IMR-90 (cell line): ENCODE measurements at regions not wholly inside any gene's neighbourhood (a gene's known extent, or its start where the extent isn't known, plus 50 kb on each side); places are given as distances from the start of the nearest gene placed in this dataset.

Source experiments
- ATAC-seq: fragments of 200-7000 bp; cut with Tn5 transposase; 2 replicates; pipeline ENCODE4 v1.9.1; 2020; ENCODE audit warnings: low read depth, mild to moderate bottlenecking, moderate library complexity
- BruUV-seq: library from RNA; stranded (reverse); fragments of 400-500 nt; replicated peaks from 2 replicates; lab custom pipeline; 2021; lab: Mats Ljungman, UMichigan
- CTCF ChIA-PET: fragments of 300-600 bp; formaldehyde crosslinking; extraction: SDS; loops from one replicate; lab custom pipeline; 2021; ENCODE audit warnings: antibody characterized with exemption; lab: Yijun Ruan, JAX
- POLR2A ChIA-PET: fragments of 300-600 bp; sonication (Branson Sonifier 250); formaldehyde crosslinking; loops from one replicate; lab custom pipeline; 2022; ENCODE audit warnings: antibody characterized with exemption; ENCODE audit not compliant: unreplicated experiment; lab: Charles Lee
- DNase-seq: peaks from one replicate; pipeline ENCODE4 v3.0.0; 2013
- H2AFZ ChIP-seq: replicated peaks from 2 replicates; pipeline ENCODE3; 2013; ENCODE audit warnings: low read length, mild to moderate bottlenecking; ENCODE audit not compliant: poor library complexity
- H2AK5ac ChIP-seq: 2 replicates; pipeline ENCODE4 v1.6.1; 2013; ENCODE audit warnings: low read depth, low read length, inconsistent platforms
- H2AK9ac ChIP-seq: replicated peaks from 2 replicates; pipeline ENCODE3; 2013; ENCODE audit warnings: mild to moderate bottlenecking, low read depth, low read length, moderate library complexity; ENCODE audit not compliant: poor library complexity
- H2BK120ac ChIP-seq: 2 replicates; pipeline ENCODE4 v1.6.1; 2013; ENCODE audit warnings: low read depth, low read length, inconsistent platforms
- H2BK15ac ChIP-seq: 3 replicates; pipeline ENCODE4 v1.6.1; 2013; ENCODE audit warnings: low read depth, low read length, inconsistent platforms
- H2BK20ac ChIP-seq: 2 replicates; pipeline ENCODE4 v1.6.1; 2013; ENCODE audit warnings: low read depth, mild to moderate bottlenecking, inconsistent platforms, low read length, moderate library complexity
- H2BK5ac ChIP-seq: 2 replicates; pipeline ENCODE4 v1.6.1; 2013; ENCODE audit warnings: mild to moderate bottlenecking, low read depth, low read length, inconsistent platforms; ENCODE audit not compliant: poor library complexity, severe bottlenecking
- H3K14ac ChIP-seq: replicated peaks from 2 replicates; pipeline ENCODE4 v1.6.1; 2013; ENCODE audit warnings: low read depth, low read length, inconsistent platforms
- H3K18ac ChIP-seq: 2 replicates; pipeline ENCODE4 v1.6.1; 2013; ENCODE audit warnings: low read depth, low read length, control low read depth
- H3K23ac ChIP-seq: 2 replicates; pipeline ENCODE4 v1.6.1; 2013; ENCODE audit warnings: low read depth, low read length, inconsistent platforms
- H3K27ac ChIP-seq: 2 replicates; pipeline ENCODE4 v1.5.1; 2013; ENCODE audit warnings: mild to moderate bottlenecking, control low read depth, low read length; ENCODE audit not compliant: insufficient read depth
- H3K27me3 ChIP-seq: 2 replicates; pipeline ENCODE4 v1.6.1; 2013; ENCODE audit warnings: low read length; ENCODE audit not compliant: control insufficient read depth, insufficient read depth
- H3K36me3 ChIP-seq: 2 replicates; pipeline ENCODE4 v1.6.1; 2013; ENCODE audit warnings: low read length, mixed read lengths; ENCODE audit not compliant: control insufficient read depth, insufficient read depth
- H3K4ac ChIP-seq: 2 replicates; pipeline ENCODE4 v1.6.1; 2013; ENCODE audit warnings: low read depth, low read length, inconsistent platforms
- H3K4me1 ChIP-seq: 2 replicates; pipeline ENCODE4 v1.6.1; 2013; ENCODE audit warnings: low read length, mixed read lengths; ENCODE audit not compliant: control insufficient read depth, insufficient read depth
- H3K4me2 ChIP-seq: 2 replicates; pipeline ENCODE4 v1.6.1; 2013; ENCODE audit warnings: low read depth, mild to moderate bottlenecking, control low read depth, low read length, moderate library complexity
- H3K4me3 ChIP-seq: 2 replicates; pipeline ENCODE4 v1.5.1; 2013; ENCODE audit warnings: low read depth, mild to moderate bottlenecking, control low read depth, low read length, moderate library complexity; ENCODE audit not compliant: insufficient read depth
- H3K56ac ChIP-seq: 2 replicates; pipeline ENCODE4 v1.6.1; 2013; ENCODE audit warnings: low read length, inconsistent platforms; ENCODE audit not compliant: insufficient read depth; ENCODE audit errors: extremely low read depth
- H3K79me1 ChIP-seq, 2 experiments: 2 replicates each; pipeline ENCODE4 v1.6.1; 2013; ENCODE audit warnings: low read length in 2 of 2, inconsistent platforms in 1 of 2, low read depth in 1 of 2
- H3K9ac ChIP-seq: 2 replicates; pipeline ENCODE4 v1.6.1; 2013; ENCODE audit warnings: low read depth, low read length, control low read depth
- H3K9me1 ChIP-seq: 2 replicates; pipeline ENCODE4 v1.6.1; 2013; ENCODE audit warnings: low read length, inconsistent platforms; ENCODE audit not compliant: insufficient read depth
- H3K9me3 ChIP-seq: 2 replicates; pipeline ENCODE4 v1.6.1; 2013; ENCODE audit warnings: low read length; ENCODE audit not compliant: control insufficient read depth, insufficient read depth
- H4K20me1 ChIP-seq: 2 replicates; pipeline ENCODE4 v1.6.1; 2013; ENCODE audit warnings: low read length, inconsistent platforms; ENCODE audit not compliant: insufficient read depth
- H4K5ac ChIP-seq: 2 replicates; pipeline ENCODE4 v1.6.1; 2013; ENCODE audit warnings: mild to moderate bottlenecking, low read depth, low read length, control low read depth
- H4K8ac ChIP-seq, 2 experiments: 2 replicates each; pipeline ENCODE4 v1.6.1; 2013; ENCODE audit warnings: low read depth in 2 of 2, low read length in 2 of 2, control low read depth in 1 of 2, inconsistent platforms in 1 of 2
- H4K91ac ChIP-seq: 2 replicates; pipeline ENCODE4 v1.6.1; 2013; ENCODE audit warnings: low read depth, low read length, inconsistent platforms; ENCODE audit not compliant: insufficient read depth
- FOS ChIP-seq: fragments of 150-350 bp; IDR thresholded peaks from 2 replicates; pipeline ENCODE4 v1.6.1; 2016; ENCODE audit warnings: low read depth, low read length
- MXI1 ChIP-seq: IDR thresholded peaks from 2 replicates; pipeline ENCODE4 v1.6.1; 2012; ENCODE audit warnings: low read depth, mild to moderate bottlenecking, low read length, moderate library complexity, borderline replicate concordance
- WGBS, 2 experiments: methylation state at CpG; one replicate each; pipeline versions ENCODE4 v1.1.5 to v1.1.7; 2013; ENCODE audit warnings: missing lambda C conversion rate in 2 of 2; ENCODE audit not compliant: insufficient read length in 1 of 2; ENCODE audit errors: extremely low coverage in 2 of 2; 5-methylcytosine and 5-hydroxymethylcytosine counted together
- dilution Hi-C: fragments of 300-500 bp; cut with HindIII; formaldehyde crosslinking; loops from one replicate; pipeline ENCODE4 v1.14.3; 2018; ENCODE audit warnings: low sequenced_read_pairs; ENCODE audit not compliant: unreplicated experiment
- in situ Hi-C: fragments of 300-500 bp; cut with MboI; formaldehyde crosslinking; loops from 3 replicates; pipeline ENCODE4 v1.14.3; 2019; ENCODE audit warnings: low sequenced_read_pairs, inconsistent platforms, mixed read lengths
- intact Hi-C: fragments of 100-400 bp; cut with micrococcal nuclease; formaldehyde crosslinking; loops from 2 replicates; pipeline ENCODE4 v1.10.0; 2022
- TF ChIP-seq, protein P1 (sequence below): conservative IDR thresholded peaks from 2 replicates; pipeline ENCODE4 v1.5.1; 2012; ENCODE audit warnings: mild to moderate bottlenecking, low read depth, low read length, improper control_type of control experiment
- TF ChIP-seq, protein P2 (sequence below): fragments of 150-350 bp; IDR thresholded peaks from 2 replicates; pipeline ENCODE4 v1.6.1; 2016; ENCODE audit warnings: low read depth, mild to moderate bottlenecking, low read length, moderate library complexity, borderline replicate concordance

DNA sequence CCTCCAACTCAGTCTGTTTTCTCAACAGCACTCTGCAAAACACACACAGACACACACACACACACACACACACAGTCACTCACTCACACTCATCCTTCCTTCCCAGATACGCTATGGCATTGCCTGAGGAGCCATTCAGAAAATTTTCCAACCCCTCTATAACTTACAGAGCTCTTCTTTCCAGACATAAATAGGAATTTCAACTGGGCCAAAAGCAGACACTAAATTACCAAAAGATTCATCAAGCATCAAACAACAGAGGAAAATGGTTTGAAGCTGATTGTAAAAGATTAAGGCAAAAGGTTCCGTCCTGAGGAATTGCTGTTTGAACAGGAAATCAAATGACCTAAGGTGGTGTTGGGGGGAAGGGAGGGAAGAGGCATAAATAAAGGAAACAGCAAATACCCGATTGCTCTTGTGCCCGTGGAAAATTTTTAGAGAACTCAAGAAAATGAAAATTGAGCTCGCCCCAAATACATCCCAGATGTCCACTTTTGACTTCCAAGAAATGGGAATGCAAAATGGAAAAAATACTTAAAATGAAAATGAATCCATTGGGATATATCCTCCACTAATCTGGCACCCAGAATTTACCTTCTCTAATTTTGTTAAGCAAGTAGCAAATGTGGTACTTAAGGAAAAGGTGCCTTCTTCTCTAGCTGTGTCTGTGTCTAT lies 183.6 kb downstream of the QDPR start:
- Histone ChIP-seq H4K91ac (no peak overlapping the region), H3K36me3 (no peaks in the 10 kb centered on the region), H3K56ac (no peak overlapping the region), H3K18ac (no peak overlapping the region), H2AK9ac (no peak overlapping the region), H3K9me1 (0 out of 2 replicates have a peak, but pooled peaks cover 4% of the 10 kb centered on the region), H2BK15ac (no peak overlapping the region), H3K27me3 (no peaks in the 10 kb centered on the region), H3K23ac (no peak overlapping the region), H3K4me3 (no peak overlapping the region), H3K9ac (no peak overlapping the region), H2BK5ac (no peak overlapping the region), H2AK5ac (no peak overlapping the region), H4K5ac (no peak overlapping the region), H2BK20ac (no peak overlapping the region), H4K8ac (no peak overlapping the region), H3K14ac (no peak overlapping the region), H4K20me1 (no peaks in the 10 kb centered on the region), H3K27ac (no peak overlapping the region), H3K9me3 (no peaks in the 10 kb centered on the region), H3K79me1 (no peaks in the 10 kb centered on the region), H2BK120ac (no peak overlapping the region), H3K4ac (no peak overlapping the region), H2AFZ (no peak overlapping the region), H3K4me2 (no peak overlapping the region), H3K4me1 (peaks cover 2% of the 10 kb centered on the region; the same call in 1 of the 2 replicates)
- no TSS peak for BruUV-seq
- DNase-seq (no peak), ATAC-seq (no peak)
- ChIA-PET POLR2A (interaction anchor here (0.5 kb wide), 1 partner anchor 820 kb away, joined by 7 read pairs; no protein-coding TSS in a partner anchor), CTCF (no interaction called here)
- TF ChIP-seq FOS (no peak), MXI1 (no peak)
- TF ChIP-seq, protein P1, sequence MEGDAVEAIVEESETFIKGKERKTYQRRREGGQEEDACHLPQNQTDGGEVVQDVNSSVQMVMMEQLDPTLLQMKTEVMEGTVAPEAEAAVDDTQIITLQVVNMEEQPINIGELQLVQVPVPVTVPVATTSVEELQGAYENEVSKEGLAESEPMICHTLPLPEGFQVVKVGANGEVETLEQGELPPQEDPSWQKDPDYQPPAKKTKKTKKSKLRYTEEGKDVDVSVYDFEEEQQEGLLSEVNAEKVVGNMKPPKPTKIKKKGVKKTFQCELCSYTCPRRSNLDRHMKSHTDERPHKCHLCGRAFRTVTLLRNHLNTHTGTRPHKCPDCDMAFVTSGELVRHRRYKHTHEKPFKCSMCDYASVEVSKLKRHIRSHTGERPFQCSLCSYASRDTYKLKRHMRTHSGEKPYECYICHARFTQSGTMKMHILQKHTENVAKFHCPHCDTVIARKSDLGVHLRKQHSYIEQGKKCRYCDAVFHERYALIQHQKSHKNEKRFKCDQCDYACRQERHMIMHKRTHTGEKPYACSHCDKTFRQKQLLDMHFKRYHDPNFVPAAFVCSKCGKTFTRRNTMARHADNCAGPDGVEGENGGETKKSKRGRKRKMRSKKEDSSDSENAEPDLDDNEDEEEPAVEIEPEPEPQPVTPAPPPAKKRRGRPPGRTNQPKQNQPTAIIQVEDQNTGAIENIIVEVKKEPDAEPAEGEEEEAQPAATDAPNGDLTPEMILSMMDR = no peak
- TF ChIP-seq, protein P2, sequence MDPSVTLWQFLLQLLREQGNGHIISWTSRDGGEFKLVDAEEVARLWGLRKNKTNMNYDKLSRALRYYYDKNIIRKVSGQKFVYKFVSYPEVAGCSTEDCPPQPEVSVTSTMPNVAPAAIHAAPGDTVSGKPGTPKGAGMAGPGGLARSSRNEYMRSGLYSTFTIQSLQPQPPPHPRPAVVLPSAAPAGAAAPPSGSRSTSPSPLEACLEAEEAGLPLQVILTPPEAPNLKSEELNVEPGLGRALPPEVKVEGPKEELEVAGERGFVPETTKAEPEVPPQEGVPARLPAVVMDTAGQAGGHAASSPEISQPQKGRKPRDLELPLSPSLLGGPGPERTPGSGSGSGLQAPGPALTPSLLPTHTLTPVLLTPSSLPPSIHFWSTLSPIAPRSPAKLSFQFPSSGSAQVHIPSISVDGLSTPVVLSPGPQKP = no peak
- dilution Hi-C loops (no loop called here), in situ Hi-C loops (loop anchor here (10.0 kb wide), 2 partner anchors 683 to 1043 kb away; no protein-coding TSS in a partner anchor), intact Hi-C loops (no loop called here)
- WGBS, 2 experiments = 85% methylated on average over 2 of the region's 5 CpGs; no CpG with 5 or more reads in 1 of the 2 experiments
